ENCODE measurements at regions not wholly inside any gene's neighbourhood (a gene's known extent, or its start where the extent isn't known, plus 50 kb on each side); places are given as distances from the start of the nearest gene placed in this dataset.
"Not testable (repeated sequence)": the region's sequence is repeated elsewhere in the genome, so short reads cannot be mapped to it uniquely, and the experiment has no call there.

DNA sequence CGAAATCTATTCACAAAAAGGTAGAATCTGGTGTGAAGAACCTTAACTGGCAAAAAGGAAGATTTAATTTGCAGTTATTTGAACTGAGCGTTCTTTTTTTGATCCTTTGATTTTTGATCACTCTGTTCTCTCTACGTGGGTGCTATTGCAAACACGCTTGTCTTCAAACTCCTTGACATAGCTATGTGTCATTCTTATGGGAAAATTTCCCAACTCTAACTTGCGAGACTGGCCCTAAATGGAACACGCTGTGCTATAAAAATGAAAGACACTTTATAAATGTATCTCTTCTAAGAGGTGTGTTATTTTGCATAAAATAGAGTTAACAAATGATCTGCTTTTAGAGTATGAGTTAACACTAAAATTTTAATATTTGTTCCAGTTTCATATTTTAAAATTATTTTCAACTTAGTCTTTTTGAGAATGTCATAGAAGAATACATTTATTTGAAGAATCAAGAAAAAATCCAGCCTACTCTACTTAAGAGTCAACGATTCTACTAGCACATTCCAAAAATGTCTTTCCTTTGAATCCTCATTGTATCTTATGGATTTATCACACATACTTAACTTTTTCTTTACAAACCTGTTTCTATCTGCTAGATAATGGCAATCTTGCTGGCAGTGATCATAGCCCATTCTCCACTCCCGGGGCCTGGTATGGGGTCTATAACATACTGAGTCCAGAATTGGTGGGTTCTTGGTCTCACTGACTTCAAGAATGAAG lies 610.0 kb upstream of the TBL1XR1 start (continued):
- no peak for TF ChIP-seq KDM4A (IDR thresholded peaks at IDR 0.05; ENCODE audit: low read depth, low read length, severe bottlenecking)
- TF ChIP-seq BRCA1 (IDR thresholded peaks at IDR 0.05; ENCODE audit: low read depth, low read length): no peak
- no peak for TF ChIP-seq RAD21 (IDR thresholded peaks at IDR 0.05 in 1 of 2, conservative IDR thresholded peaks at IDR 0.05 in 1 of 2; ENCODE audit: low read depth in 2 of 2, low read length in 2 of 2)
- TF ChIP-seq CBX5 (IDR thresholded peaks at IDR 0.05; ENCODE audit: low read depth, low read length): no peak
- no peak for TF ChIP-seq SP2 (IDR thresholded peaks at IDR 0.05; ENCODE audit: low read length)
- TF ChIP-seq, protein P1, sequence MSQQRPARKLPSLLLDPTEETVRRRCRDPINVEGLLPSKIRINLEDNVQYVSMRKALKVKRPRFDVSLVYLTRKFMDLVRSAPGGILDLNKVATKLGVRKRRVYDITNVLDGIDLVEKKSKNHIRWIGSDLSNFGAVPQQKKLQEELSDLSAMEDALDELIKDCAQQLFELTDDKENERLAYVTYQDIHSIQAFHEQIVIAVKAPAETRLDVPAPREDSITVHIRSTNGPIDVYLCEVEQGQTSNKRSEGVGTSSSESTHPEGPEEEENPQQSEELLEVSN (IDR thresholded peaks at IDR 0.05): no peak

DNA sequence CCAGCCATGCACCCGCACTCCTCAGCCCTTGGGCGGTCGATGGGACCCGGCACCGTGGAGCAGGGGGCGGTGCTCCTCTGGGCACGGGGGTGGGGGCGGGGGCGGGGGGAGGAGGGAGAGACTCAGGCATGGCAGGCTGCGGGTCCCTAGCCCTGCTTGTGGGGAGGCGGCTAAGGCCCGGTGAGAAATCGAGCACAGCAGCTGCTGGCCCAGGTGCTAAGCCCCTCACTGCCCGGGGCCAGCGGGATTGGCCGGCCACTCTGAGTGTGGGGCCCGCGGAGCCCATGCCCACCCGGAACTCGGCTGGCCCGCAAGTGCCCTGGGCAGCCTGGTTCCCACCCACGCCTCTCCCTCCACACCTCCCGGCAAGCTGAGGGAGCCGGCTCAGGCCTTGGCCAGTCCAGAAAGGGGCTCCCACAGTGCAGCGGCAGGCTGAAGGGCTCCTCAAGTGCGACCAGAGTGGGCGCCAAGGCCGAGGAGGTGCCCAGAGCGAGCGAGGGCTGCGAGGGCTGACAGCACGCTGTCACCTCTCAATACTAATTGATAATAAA lies 611.7 kb upstream of the TBL1XR1 start:
- H3K4me3 ChIP-seq (ENCODE audit: extremely low read depth in 1 of 4, insufficient read depth in 2 of 4, low read depth in 3 of 4, low read length in 4 of 4); H4K91ac ChIP-seq (replicated peaks; ENCODE audit: insufficient read length, low read length); H2BK120ac ChIP-seq (replicated peaks; ENCODE audit: low read depth, low read length); H3K4me2 ChIP-seq (ENCODE audit: insufficient read depth in 1 of 2, low read depth in 2 of 2, low read length in 2 of 2); H2AK5ac ChIP-seq (ENCODE audit: low read depth, low read length); H2BK5ac ChIP-seq (ENCODE audit: low read depth, low read length); H3K36me3 ChIP-seq (ENCODE audit: control insufficient read depth in 2 of 4, insufficient read depth in 4 of 4, low read length in 3 of 4); H3K14ac ChIP-seq (ENCODE audit: insufficient read length); H3K27me3 ChIP-seq (replicated peaks in 1 of 4; ENCODE audit: control insufficient read depth in 3 of 4, extremely low read depth in 1 of 4, insufficient read depth in 3 of 4, low read length in 3 of 4); H3K9me3 ChIP-seq (ENCODE audit: insufficient read depth in 2 of 2, low read depth in 1 of 2, low read length in 1 of 2); H3K27ac ChIP-seq (ENCODE audit: low read depth, low read length); H3K18ac ChIP-seq (ENCODE audit: extremely low read depth, low read length); H2AFZ ChIP-seq (ENCODE audit: low read length); H3K56ac ChIP-seq (replicated peaks; ENCODE audit: insufficient read length, low read depth, low read length); H3K79me2 ChIP-seq (ENCODE audit: control insufficient read depth in 1 of 2, insufficient read depth in 2 of 2, low read length in 2 of 2); CTCF ChIA-PET (ENCODE audit: partially characterized antibody); H3K79me1 ChIP-seq (ENCODE audit: low read depth, low read length); POLR2A ChIA-PET (ENCODE audit: partially characterized antibody); H4K20me1 ChIP-seq (replicated peaks in 1 of 2; ENCODE audit: control insufficient read depth in 1 of 2, insufficient read depth in 2 of 2, low read length in 2 of 2); H2BK15ac ChIP-seq (ENCODE audit: low read length); DNase-seq (ENCODE audit: low read depth in 1 of 2, low spot score in 2 of 2); H2BK20ac ChIP-seq (ENCODE audit: low read length); H4K8ac ChIP-seq (ENCODE audit: extremely low read depth, insufficient read depth, low read length); H2BK12ac ChIP-seq (ENCODE audit: low read depth, low read length); H4K5ac ChIP-seq (ENCODE audit: insufficient read length, low read depth, low read length); H3K23ac ChIP-seq (ENCODE audit: insufficient read length); H3K23me2 ChIP-seq (ENCODE audit: low read depth, low read length); FAIRE-seq; H3K4ac ChIP-seq (replicated peaks; ENCODE audit: insufficient read length, low read depth, low read length); H3K9ac ChIP-seq (replicated peaks in 1 of 4; ENCODE audit: extremely low read depth in 1 of 4, low read depth in 3 of 4, low read length in 3 of 4); H3K4me1 ChIP-seq (replicated peaks in 1 of 4; ENCODE audit: control insufficient read depth in 3 of 4, insufficient read depth in 4 of 4, low read length in 3 of 4): not testable (repeated sequence)
- 95% methylated on average over 19 of the region's 32 CpGs; no CpG with 5 or more reads in 1 of the 2 experiments for WGBS, 2 experiments (ENCODE audit: extremely low coverage in 1 of 2, insufficient coverage in 1 of 2, insufficient read length in 1 of 2, insufficient replicate concordance in 2 of 2, low coverage in 1 of 2, low lambda C conversion rate in 2 of 2, missing lambda C conversion rate in 1 of 2)
